Activated CD4-positive, alpha-beta memory T cell treated with anti-CD3 and anti-CD28 coated beads, Interleukin-2, amount 10 ng/mL, durations not matched to agents 7 days and 5 days (primary cell): ENCODE measurements at regions not wholly inside any gene's neighbourhood (a gene's known extent, or its start where the extent isn't known, plus 50 kb on each side); places are given as distances from the start of the nearest gene placed in this dataset.
A peak's percentile ranks its signal among the peaks of the same experiment; 100 is the strongest.

Source experiments
- CTCF ChIA-PET: fragments of 350-600 bp; sonication (Branson Sonifier 250); formaldehyde crosslinking; loops from one replicate; lab custom pipeline; 2021; ENCODE audit warnings: antibody characterized with exemption, inconsistent platforms; lab: Charles Lee
- POLR2A ChIA-PET: fragments of 350-600 bp; sonication (Branson Sonifier 250); formaldehyde crosslinking; loops from one replicate; lab custom pipeline; 2021; ENCODE audit warnings: antibody characterized with exemption; lab: Charles Lee
- DNase-seq: peaks from one replicate; pipeline ENCODE4 v3.0.0-alpha.2; 2020
- H3K27ac Mint-ChIP-seq: one replicate; pipeline ENCODE4 v1.8.0; 2021; ENCODE audit warnings: mild to moderate bottlenecking, mixed read lengths
- H3K27me3 Mint-ChIP-seq: one replicate; pipeline ENCODE4 v1.8.0; 2021; ENCODE audit warnings: mixed read lengths
- H3K36me3 Mint-ChIP-seq: one replicate; pipeline ENCODE4 v1.8.0; 2021; ENCODE audit warnings: low read depth, mixed read lengths
- H3K4me1 Mint-ChIP-seq: one replicate; pipeline ENCODE4 v1.8.0; 2021; ENCODE audit warnings: mixed read lengths
- H3K4me3 Mint-ChIP-seq: one replicate; pipeline ENCODE4 v1.8.0; 2021; ENCODE audit warnings: mild to moderate bottlenecking, mixed read lengths
- H3K9me3 Mint-ChIP-seq: one replicate; pipeline ENCODE4 v1.8.0; 2021; ENCODE audit warnings: mixed read lengths

DNA sequence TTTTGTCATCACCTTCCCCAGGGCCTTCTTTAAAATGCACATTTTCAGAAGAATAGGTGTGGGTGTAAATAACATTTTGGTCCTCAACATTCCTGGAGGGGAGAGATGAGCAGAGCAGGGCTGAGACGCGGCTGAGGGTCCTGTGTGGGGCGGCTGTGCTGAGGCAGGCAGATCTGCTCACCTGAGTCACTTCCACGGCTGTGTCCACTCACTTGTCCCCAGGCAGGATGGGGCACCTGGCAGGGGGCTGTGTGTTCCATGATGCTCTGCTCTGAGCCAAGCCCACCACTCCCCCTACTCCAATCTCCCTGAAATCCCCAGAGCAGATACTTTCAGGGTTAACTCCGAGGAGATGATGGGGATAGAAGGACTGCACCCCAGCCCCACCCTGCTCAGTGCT lies 93.8 kb downstream of the GLRX3 start:
- H3K4me3 Mint-ChIP-seq: no peak overlapping the region
- ChIA-PET POLR2A (no interaction called here), CTCF (interaction anchor here (1.3 kb wide), 1 partner anchor 14 kb away, joined by 3 read pairs; no protein-coding TSS in a partner anchor)
- no peaks in the 10 kb centered on the region for H3K9me3 Mint-ChIP-seq
- no peaks in the 10 kb centered on the region for H3K36me3 Mint-ChIP-seq
- H3K27me3 Mint-ChIP-seq: no peaks in the 10 kb centered on the region
- H3K27ac Mint-ChIP-seq: no peak overlapping the region
- no peaks in the 10 kb centered on the region for H3K4me1 Mint-ChIP-seq
- DNase-seq: no peak

DNA sequence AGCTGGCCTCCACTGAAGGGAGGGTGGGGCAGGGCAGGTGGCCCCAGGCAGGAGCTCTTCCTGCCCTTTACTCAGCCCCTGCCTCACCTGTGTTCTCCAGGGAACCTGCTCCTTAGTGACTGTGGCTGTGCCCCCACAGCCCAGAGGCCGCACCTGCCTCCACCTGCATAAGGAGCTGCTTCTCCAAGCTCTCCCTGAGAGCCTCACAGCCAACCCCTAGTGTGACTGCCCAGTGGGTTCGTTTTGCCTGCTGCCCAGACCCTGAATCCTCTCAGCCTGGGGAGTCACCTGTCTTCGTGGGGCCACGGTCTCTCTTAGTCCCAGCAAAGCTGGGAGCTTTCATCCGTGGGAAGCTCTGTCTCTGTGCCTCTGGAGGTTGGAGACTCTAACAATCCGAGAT lies 94.4 kb downstream of the GLRX3 start:
- H3K4me1 Mint-ChIP-seq: no peaks in the 10 kb centered on the region
- CTCF ChIA-PET: no interaction called here
- POLR2A ChIA-PET: no interaction called here
- H3K36me3 Mint-ChIP-seq: no peaks in the 10 kb centered on the region
- H3K4me3 Mint-ChIP-seq: no peak overlapping the region
- no peak for DNase-seq
- no peak overlapping the region for H3K27ac Mint-ChIP-seq
- H3K27me3 Mint-ChIP-seq: no peaks in the 10 kb centered on the region
- no peaks in the 10 kb centered on the region for H3K9me3 Mint-ChIP-seq

DNA sequence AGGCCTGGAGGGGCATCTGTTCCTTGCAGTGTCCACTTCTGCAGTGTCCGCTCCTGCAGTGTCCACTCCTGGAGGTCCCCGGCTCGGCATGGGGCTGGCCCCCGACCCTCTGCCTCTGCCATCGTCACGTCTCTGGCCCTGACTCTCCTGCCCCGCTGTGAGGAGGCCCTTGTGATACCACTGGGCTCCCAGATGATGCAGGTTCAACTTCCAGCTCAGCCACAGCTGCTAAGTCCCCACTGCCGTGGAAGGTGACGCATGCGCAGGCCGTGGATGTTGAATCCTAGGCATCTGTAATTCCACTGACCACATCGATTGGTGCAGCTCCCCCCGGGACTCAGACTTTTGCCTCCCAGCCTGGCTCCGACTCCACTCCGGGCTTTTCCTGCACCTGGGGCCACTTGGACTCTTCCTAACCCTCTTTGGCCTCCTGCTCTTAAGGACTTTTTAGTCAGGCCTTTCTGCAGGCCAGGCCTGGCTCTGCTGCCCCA lies 95.1 kb downstream of the GLRX3 start:
- Mint-ChIP-seq H3K4me3 (no peak overlapping the region), H3K9me3 (no peaks in the 10 kb centered on the region), H3K4me1 (no peaks in the 10 kb centered on the region), H3K36me3 (no peaks in the 10 kb centered on the region), H3K27ac (no peak overlapping the region), H3K27me3 (no peaks in the 10 kb centered on the region)
- ChIA-PET POLR2A (no interaction called here), CTCF (no interaction called here)
- DNase-seq: no peak

DNA sequence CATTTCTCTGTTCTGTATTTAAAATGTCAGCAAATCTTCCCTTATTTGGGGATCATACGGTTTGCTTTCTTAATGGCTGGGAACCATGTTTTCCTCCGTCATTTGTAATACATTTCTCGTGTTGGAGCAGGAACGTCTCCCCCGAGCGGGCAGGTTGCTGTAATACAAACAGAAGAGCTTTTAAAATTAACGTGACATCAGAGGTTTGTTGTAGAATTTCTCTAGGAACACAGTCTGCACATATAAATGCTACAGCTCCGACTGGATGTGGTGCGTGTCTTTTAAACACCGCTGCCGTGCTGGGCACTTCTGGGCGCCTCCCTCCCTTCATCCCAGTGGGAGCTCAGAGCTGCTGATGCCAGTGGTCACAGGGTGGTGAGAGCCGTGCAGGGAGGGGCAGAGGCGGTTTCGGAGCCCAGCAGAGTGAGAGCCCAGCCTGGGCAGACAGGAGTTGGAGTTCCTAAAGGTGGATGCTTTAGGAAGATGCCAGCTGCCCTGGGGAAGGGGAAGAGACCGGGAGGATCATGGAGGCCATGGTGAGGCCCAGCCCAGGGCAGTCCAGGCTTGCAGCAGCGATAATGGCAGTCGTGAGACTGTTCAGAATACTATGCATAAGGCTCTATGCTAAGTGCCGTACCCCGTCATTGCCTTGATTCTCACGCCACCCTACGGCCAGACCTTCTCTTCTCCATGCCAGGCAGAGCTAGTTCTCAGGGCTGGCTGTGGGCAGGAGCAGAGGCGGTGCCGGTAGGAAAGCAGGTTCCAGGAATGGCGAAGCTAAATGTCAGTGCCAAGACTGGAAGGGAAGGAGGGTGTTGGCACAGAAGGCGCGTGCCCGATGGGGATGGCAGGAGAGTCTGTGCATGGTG lies 96.2 kb downstream of the GLRX3 start:
- CTCF ChIA-PET: no interaction called here
- no peaks in the 10 kb centered on the region for H3K36me3 Mint-ChIP-seq
- H3K9me3 Mint-ChIP-seq: no peaks in the 10 kb centered on the region
- no peak overlapping the region for H3K4me3 Mint-ChIP-seq
- peak; percentile 1 for DNase-seq
- no peak overlapping the region for H3K27ac Mint-ChIP-seq
- H3K27me3 Mint-ChIP-seq: no peaks in the 10 kb centered on the region
- H3K4me1 Mint-ChIP-seq: no peaks in the 10 kb centered on the region
- POLR2A ChIA-PET: no interaction called here

DNA sequence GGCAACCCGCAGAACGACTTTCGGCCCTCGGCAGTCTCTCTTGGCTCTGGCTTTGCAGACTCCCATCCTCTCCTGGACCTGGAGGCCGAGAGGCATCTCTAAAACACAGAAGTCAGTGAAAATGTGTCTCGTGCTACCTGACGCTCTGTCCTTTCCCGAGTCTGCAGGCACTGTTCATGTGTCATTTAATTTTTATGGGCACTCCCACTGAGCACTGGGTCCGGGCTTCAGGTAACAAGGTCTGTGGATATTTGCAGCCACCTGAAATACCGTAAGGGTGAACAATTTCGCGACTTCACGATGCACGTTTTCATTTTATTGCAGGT lies 96.8 kb downstream of the GLRX3 start:
- Mint-ChIP-seq H3K4me3 (no peak overlapping the region), H3K4me1 (no peaks in the 10 kb centered on the region), H3K9me3 (no peaks in the 10 kb centered on the region), H3K27me3 (no peaks in the 10 kb centered on the region), H3K27ac (no peak overlapping the region), H3K36me3 (no peaks in the 10 kb centered on the region)
- peak; percentile 4 for DNase-seq
- POLR2A ChIA-PET: no interaction called here
- CTCF ChIA-PET: no interaction called here

DNA sequence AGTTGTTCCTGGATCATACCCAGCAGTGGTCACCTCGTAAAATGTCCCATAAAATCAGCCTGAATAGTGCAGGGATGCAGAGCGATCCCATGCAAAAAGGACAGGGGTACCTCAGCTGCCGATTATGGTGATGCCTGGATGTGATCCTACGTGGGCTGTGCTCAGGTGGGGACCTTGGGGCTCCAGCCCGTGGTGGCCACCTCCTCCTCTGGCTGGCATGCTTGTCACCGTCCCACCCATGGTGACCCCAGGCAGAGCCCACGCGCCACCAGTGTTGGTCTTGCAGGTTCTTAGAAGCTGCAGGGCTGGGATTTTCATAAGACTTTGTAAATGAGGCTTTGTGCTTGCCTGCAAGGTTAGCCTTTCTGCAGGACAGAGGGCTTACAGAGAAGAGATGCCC lies 97.2 kb downstream of the GLRX3 start:
- Mint-ChIP-seq H3K4me3 (no peak overlapping the region), H3K27me3 (peaks cover 2% of the 10 kb centered on the region), H3K27ac (no peak overlapping the region), H3K36me3 (no peaks in the 10 kb centered on the region), H3K9me3 (no peaks in the 10 kb centered on the region), H3K4me1 (no peaks in the 10 kb centered on the region)
- ChIA-PET POLR2A (no interaction called here), CTCF (no interaction called here)
- peak; percentile 2 for DNase-seq

DNA sequence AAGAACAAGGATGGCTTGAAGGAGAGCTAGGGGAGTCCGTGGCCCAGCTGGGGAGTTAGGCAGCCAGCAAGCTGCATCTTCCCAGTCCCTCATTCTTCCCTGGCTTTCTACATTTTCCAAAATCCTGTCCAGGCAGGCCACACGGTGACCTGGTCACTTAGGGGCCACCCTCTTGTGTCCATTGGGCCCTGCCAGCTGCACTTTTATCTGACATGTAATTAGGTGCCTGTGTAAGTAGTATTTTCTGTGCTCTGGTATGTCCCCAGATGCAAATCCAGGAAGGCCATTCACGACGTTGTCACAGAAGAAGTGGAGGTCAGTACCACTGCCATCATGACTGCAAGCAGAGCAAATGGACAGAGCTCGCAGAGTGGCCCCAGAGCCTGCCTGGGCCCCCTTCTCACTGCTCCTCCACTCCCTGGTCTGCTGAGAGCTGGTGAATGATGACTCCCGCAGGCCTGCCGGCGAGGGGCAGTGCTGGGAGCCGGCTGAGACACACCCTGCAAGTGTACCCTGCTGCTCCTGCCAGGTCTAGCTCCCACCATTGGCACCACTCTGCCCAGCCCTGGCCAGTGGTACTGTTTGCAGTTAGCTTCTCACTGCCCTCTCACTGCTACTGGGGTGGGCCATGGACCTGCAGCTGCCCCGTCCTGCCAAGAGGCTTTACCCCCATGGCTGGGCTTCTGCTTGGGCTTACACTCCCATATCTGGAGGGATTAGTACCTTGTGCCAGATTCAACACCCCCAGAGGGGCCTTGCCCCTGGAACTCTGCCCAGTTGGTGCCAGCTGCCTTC lies 98.2 kb downstream of the GLRX3 start:
- peaks cover 3% of the 10 kb centered on the region for H3K27me3 Mint-ChIP-seq
- H3K9me3 Mint-ChIP-seq: no peaks in the 10 kb centered on the region
- CTCF ChIA-PET: no interaction called here
- no peak overlapping the region for H3K27ac Mint-ChIP-seq
- DNase-seq: peak; percentile 5
- H3K36me3 Mint-ChIP-seq: no peaks in the 10 kb centered on the region
- no peaks in the 10 kb centered on the region for H3K4me1 Mint-ChIP-seq
- no peak overlapping the region for H3K4me3 Mint-ChIP-seq
- POLR2A ChIA-PET: no interaction called here

DNA sequence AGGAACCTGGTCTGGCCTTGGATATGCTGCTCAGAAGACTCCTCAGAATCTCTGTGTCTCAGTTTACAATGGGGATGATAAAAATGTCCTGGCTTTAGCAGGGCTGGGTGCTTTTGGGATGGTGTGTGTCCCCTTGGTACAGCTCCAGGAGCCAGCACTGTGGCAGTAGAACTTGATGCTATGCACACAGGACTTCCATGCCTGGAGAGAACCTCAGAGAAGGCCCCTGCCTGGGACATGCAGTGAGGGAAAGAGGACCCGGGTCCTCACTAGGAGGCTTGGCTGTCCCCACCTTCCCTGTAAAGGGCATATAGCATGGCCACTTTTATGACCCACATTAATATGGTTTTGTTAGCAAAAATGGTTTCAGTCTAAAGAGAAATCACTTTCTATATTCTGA lies 100.5 kb downstream of the GLRX3 start:
- H3K27ac Mint-ChIP-seq: no peak overlapping the region
- H3K9me3 Mint-ChIP-seq: peaks cover 2% of the 10 kb centered on the region
- no peaks in the 10 kb centered on the region for H3K36me3 Mint-ChIP-seq
- ChIA-PET CTCF (no interaction called here), POLR2A (no interaction called here)
- no peaks in the 10 kb centered on the region for H3K4me1 Mint-ChIP-seq
- peak; percentile 9 for DNase-seq
- peaks cover 12% of the 10 kb centered on the region for H3K27me3 Mint-ChIP-seq
- no peak overlapping the region for H3K4me3 Mint-ChIP-seq

DNA sequence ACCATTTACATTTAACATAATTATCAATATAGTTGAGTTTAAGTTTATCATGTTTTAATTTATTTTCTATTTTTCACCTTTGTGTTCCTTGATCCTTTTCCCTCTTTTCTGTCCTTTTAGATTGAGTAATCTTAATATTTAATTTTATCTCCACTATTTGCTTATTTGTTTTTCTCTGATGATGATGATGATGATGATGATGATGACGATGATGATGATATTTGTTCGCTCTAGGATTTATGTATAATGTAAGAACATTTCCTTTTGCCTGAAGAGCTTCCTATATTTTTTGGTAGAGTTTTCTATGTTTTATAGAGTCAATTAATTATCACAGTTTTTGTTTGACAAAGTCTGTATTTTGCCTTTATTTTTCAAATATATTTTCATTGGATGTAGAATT lies 104.2 kb downstream of the GLRX3 start:
- no peak for DNase-seq
- Mint-ChIP-seq H3K4me3 (no peak overlapping the region), H3K27ac (no peak overlapping the region), H3K27me3 (peaks cover 20% of the 10 kb centered on the region), H3K4me1 (peaks cover 12% of the 10 kb centered on the region), H3K9me3 (peaks cover 3% of the 10 kb centered on the region), H3K36me3 (no peaks in the 10 kb centered on the region)
- CTCF ChIA-PET: no interaction called here
- POLR2A ChIA-PET: no interaction called here

DNA sequence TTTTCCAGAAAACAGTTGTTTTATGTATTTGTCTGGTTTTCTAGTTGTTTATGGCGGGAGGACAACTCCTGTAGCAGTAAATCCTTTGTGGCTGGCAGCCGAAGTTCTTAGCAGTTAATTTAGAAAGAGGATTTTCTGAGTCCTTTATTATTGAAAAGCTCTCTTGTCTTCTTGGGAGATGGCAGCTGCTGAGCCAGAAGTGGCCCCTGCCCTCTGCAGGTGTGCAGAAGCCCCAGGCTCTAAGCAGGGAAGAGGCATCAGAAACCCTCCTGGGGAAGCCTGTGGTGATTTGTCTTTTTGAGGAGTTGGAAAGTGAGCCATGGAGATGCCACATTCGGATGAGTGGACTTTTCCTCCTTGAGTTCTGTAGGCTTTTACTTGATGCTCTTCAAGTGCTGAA lies 106.3 kb downstream of the GLRX3 start:
- POLR2A ChIA-PET: no interaction called here
- no peaks in the 10 kb centered on the region for H3K36me3 Mint-ChIP-seq
- no peak overlapping the region for H3K27ac Mint-ChIP-seq
- peaks cover 3% of the 10 kb centered on the region for H3K9me3 Mint-ChIP-seq
- DNase-seq: peak; percentile 9
- peaks cover 12% of the 10 kb centered on the region for H3K4me1 Mint-ChIP-seq
- H3K4me3 Mint-ChIP-seq: no peak overlapping the region
- CTCF ChIA-PET: no interaction called here
- H3K27me3 Mint-ChIP-seq: peaks cover 24% of the 10 kb centered on the region

DNA sequence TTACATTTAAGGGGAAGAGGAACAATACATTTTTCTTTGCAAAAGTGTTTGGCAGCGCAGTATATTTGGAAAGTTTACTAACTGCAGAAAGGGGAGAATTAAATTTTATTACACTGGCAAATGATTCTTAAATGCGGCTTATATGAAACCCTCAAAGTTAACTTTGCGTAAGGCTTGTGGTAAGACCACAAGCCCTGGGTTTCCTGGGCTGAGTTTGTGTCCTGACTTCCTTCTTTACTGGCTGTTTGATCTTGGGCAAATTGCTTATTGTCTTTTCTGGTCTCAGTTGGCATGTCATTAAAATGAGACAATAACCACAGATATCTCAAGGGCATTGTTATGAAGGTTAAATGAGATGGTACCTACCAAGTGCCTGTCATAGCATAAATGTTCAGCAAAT lies 106.8 kb downstream of the GLRX3 start:
- Mint-ChIP-seq H3K4me1 (peaks cover 12% of the 10 kb centered on the region), H3K4me3 (no peak overlapping the region), H3K9me3 (peaks cover 3% of the 10 kb centered on the region), H3K27me3 (peaks cover 24% of the 10 kb centered on the region), H3K27ac (no peak overlapping the region), H3K36me3 (no peaks in the 10 kb centered on the region)
- peak; percentile 11 for DNase-seq
- CTCF ChIA-PET: no interaction called here
- POLR2A ChIA-PET: no interaction called here

DNA sequence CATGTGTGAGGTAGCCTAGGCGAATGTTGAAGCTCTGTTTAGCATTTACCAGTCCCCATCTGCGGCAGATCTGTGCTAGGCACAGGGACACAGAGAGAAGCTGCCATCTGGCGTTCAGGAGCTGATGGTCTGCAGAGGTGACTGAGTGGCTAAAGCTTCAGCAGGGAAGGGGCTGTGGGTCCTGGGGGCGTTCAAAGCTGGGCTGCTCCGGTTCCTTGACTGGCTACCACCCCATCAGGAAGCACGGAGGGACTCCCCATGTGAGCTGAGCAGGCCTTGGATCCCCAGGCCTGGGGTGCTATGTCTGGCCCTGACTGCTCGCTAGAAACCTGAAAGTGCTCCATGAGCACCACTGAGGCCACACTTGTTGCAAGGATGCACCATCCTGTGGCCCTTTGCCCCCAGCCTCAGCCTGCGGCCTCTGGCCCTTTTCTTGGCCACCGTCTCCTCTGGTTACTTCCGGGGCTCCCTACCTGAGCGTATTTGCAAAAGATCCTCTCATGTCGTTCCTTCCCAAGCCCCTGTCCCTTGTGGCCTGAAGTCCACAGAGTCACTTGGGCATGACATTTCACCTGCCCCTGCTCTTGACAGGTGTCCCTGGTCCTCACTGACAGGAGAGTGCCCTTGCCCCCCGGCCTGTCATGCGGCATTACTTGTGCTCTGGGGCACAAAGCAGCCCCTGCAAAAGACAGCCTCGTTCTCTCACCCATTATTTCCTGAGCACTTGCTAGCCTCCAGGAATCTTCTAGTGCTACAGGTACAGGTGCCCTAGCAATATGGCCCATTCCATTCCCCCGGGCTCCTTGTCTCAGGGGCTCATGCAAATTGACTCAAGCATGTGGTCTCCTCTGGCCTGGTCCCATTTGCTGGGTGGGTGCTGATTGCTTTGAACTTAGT lies 108.1 kb downstream of the GLRX3 start:
- no peak overlapping the region for H3K27ac Mint-ChIP-seq
- H3K27me3 Mint-ChIP-seq: peaks cover 21% of the 10 kb centered on the region
- H3K4me1 Mint-ChIP-seq: peaks cover 12% of the 10 kb centered on the region
- peak; percentile 4 for DNase-seq
- no peak overlapping the region for H3K4me3 Mint-ChIP-seq
- H3K9me3 Mint-ChIP-seq: peaks cover 3% of the 10 kb centered on the region
- CTCF ChIA-PET: no interaction called here
- H3K36me3 Mint-ChIP-seq: no peaks in the 10 kb centered on the region
- POLR2A ChIA-PET: no interaction called here
